Osteoblast (primary cell): ENCODE measurements at regions not wholly inside any gene's neighbourhood (a gene's known extent, or its start where the extent isn't known, plus 50 kb on each side); places are given as distances from the start of the nearest gene placed in this dataset.
"Not testable (repeated sequence)": the region's sequence is repeated elsewhere in the genome, so short reads cannot be mapped to it uniquely, and the experiment has no call there.

ENCODE experiments used
- DNase-seq: peaks from one replicate; pipeline ENCODE4 v3.0.0; 2011; ENCODE audit warnings: low spot score, mixed read lengths; ENCODE audit not compliant: insufficient read length; ENCODE audit errors: missing footprints
- H2AFZ ChIP-seq: 2 replicates; pipeline ENCODE4 v1.6.0; 2011; ENCODE audit warnings: mild to moderate bottlenecking, low read length
- H3K27ac ChIP-seq: 2 replicates; pipeline ENCODE4 v1.5.1; 2011; ENCODE audit warnings: mild to moderate bottlenecking, low read depth, low read length, moderate library complexity
- H3K27me3 ChIP-seq: 2 replicates; pipeline ENCODE4 v1.6.0; 2012; ENCODE audit warnings: mild to moderate bottlenecking, control low read depth, inconsistent platforms, low read length, moderate library complexity; ENCODE audit not compliant: insufficient read depth
- H3K36me3 ChIP-seq: 2 replicates; pipeline ENCODE4 v1.5.1; 2011; ENCODE audit warnings: mild to moderate bottlenecking, low read length, control low read depth, moderate library complexity; ENCODE audit not compliant: insufficient read depth
- H3K4me1 ChIP-seq: 2 replicates; pipeline ENCODE4 v1.5.1; 2011; ENCODE audit warnings: mild to moderate bottlenecking, low read length, control low read depth, moderate library complexity; ENCODE audit not compliant: insufficient read depth
- H3K4me2 ChIP-seq: 2 replicates; pipeline ENCODE4 v1.6.0; 2011; ENCODE audit warnings: mild to moderate bottlenecking, low read length; ENCODE audit not compliant: insufficient read depth
- H3K4me3 ChIP-seq: fragments of 200-600 bp; sonication (generic); 3 replicates; pipeline ENCODE4 v1.5.1; 2012; ENCODE audit warnings: mild to moderate bottlenecking, low read length, inconsistent platforms; ENCODE audit not compliant: insufficient read depth
- H3K79me2 ChIP-seq: 2 replicates; pipeline ENCODE4 v1.6.0; 2012; ENCODE audit warnings: mild to moderate bottlenecking, low read length, control low read depth, inconsistent platforms; ENCODE audit not compliant: insufficient read depth
- H3K9me3 ChIP-seq: 2 replicates; pipeline ENCODE4 v1.5.1; 2011; ENCODE audit warnings: low read depth, low read length, control low read depth
- H4K20me1 ChIP-seq: 2 replicates; pipeline ENCODE4 v1.6.0; 2012; ENCODE audit warnings: mild to moderate bottlenecking, low read length, control low read depth; ENCODE audit not compliant: insufficient read depth
- CTCF ChIP-seq: IDR thresholded peaks from 2 replicates; pipeline ENCODE4 v1.5.1; 2011; ENCODE audit warnings: mild to moderate bottlenecking, low read depth, low read length, moderate library complexity; ENCODE audit errors: extremely low read depth

GRCh38 chr1:161427733-161428516, 60.2 kb upstream of the CFAP126 start:
- DNase-seq = peak; percentile 72
- TF ChIP-seq CTCF = no peak
- H2AFZ ChIP-seq = peak overlapping the region; percentile 37
- peaks cover 11% of the 10 kb centered on the region for H3K27me3 ChIP-seq
- H3K4me3 ChIP-seq = peak overlapping the region; percentile 55
- H3K27ac ChIP-seq = no peak overlapping the region
- no peaks in the 10 kb centered on the region for H3K9me3 ChIP-seq
- no peaks in the 10 kb centered on the region for H4K20me1 ChIP-seq
- H3K36me3 ChIP-seq = no peaks in the 10 kb centered on the region
- H3K4me1 ChIP-seq = peaks cover 5% of the 10 kb centered on the region
- no peaks in the 10 kb centered on the region for H3K79me2 ChIP-seq
- peak overlapping the region; percentile 74 for H3K4me2 ChIP-seq

- not testable (repeated sequence) for H4K20me1 ChIP-seq, H3K9me3 ChIP-seq, H3K36me3 ChIP-seq, DNase-seq, H3K4me1 ChIP-seq, H2AFZ ChIP-seq, H3K4me3 ChIP-seq, H3K27me3 ChIP-seq, H3K4me2 ChIP-seq, H3K79me2 ChIP-seq, H3K27ac ChIP-seq
Observed at GRCh38 chr1:161422914-161423313, 55.2 kb upstream of the CFAP126 start.

GRCh38 chr1:161421456-161421855, 53.8 kb upstream of the CFAP126 start:
- no peaks in the 10 kb centered on the region for H3K36me3 ChIP-seq
- no peak overlapping the region for H3K4me3 ChIP-seq
- H2AFZ ChIP-seq = no peak overlapping the region
- no peaks in the 10 kb centered on the region for H3K4me1 ChIP-seq
- no peaks in the 10 kb centered on the region for H3K79me2 ChIP-seq
- H4K20me1 ChIP-seq = no peaks in the 10 kb centered on the region
- H3K9me3 ChIP-seq = no peaks in the 10 kb centered on the region
- no peaks in the 10 kb centered on the region for H3K27me3 ChIP-seq
- no peak overlapping the region for H3K27ac ChIP-seq
- DNase-seq = peak; percentile 53
- TF ChIP-seq CTCF = no peak
- H3K4me2 ChIP-seq = peak overlapping the region; percentile 74

- TF ChIP-seq CTCF = no peak
- H3K27me3 ChIP-seq = no peaks in the 10 kb centered on the region
- H3K27ac ChIP-seq = no peak overlapping the region
- H3K9me3 ChIP-seq = no peaks in the 10 kb centered on the region
- H2AFZ ChIP-seq = no peak overlapping the region
- H4K20me1 ChIP-seq = no peaks in the 10 kb centered on the region
- no peaks in the 10 kb centered on the region for H3K4me1 ChIP-seq
- DNase-seq = peak; percentile 69
- H3K79me2 ChIP-seq = no peaks in the 10 kb centered on the region
- H3K36me3 ChIP-seq = no peaks in the 10 kb centered on the region
- no peak overlapping the region for H3K4me3 ChIP-seq
- no peak overlapping the region for H3K4me2 ChIP-seq
Observed at GRCh38 chr1:161420763-161421455, 53.2 kb upstream of the CFAP126 start.

GRCh38 chr1:161417536-161417935, 49.9 kb upstream of the CFAP126 start:
- not testable (repeated sequence) for DNase-seq

More at GRCh38 chr1:161417536-161417935, 49.9 kb upstream of the CFAP126 start:
- H3K4me1 ChIP-seq, H3K4me2 ChIP-seq, H3K27me3 ChIP-seq, H3K36me3 ChIP-seq, H4K20me1 ChIP-seq, H3K79me2 ChIP-seq, H2AFZ ChIP-seq, H3K27ac ChIP-seq, H3K9me3 ChIP-seq, H3K4me3 ChIP-seq: not testable (repeated sequence)
